ENCODE measurements at regions not wholly inside any gene's neighbourhood (a gene's known extent, or its start where the extent isn't known, plus 50 kb on each side); places are given as distances from the start of the nearest gene placed in this dataset.

GRCh38 chr12:74728006-74728405 is 190.4 kb downstream of the ATXN7L3B start:
- no peak for FAIRE-seq

More at GRCh38 chr12:74728006-74728405, 190.4 kb downstream of the ATXN7L3B start:
- no TSS peak for BruUV-seq (replicated peaks)
- Histone ChIP-seq H3K27me3 (replicated peaks in 1 of 2; ENCODE audit: control insufficient read depth in 2 of 2, insufficient read depth in 2 of 2, low read length in 1 of 2) (no peaks in the 10 kb centered on the region), H3K9me3 (replicated peaks; ENCODE audit: control insufficient read depth, insufficient read depth, low read length) (no peaks in the 10 kb centered on the region), H2AFZ (ENCODE audit: control insufficient read depth, low read depth, low read length) (no peak overlapping the region), H3K4me1 (ENCODE audit: control insufficient read depth, insufficient read depth, low read length) (no peaks in the 10 kb centered on the region), H4K20me1 (ENCODE audit: control insufficient read depth, insufficient read depth) (no peaks in the 10 kb centered on the region), H3K4me3 (no peak overlapping the region), H3K4me2 (ENCODE audit: control insufficient read depth, insufficient read depth) (no peak overlapping the region), H3K9ac (ENCODE audit: control insufficient read depth, insufficient read depth, low read length) (no peak overlapping the region), H3K36me3 (ENCODE audit: control insufficient read depth in 2 of 2, insufficient read depth in 2 of 2, low read length in 1 of 2) (no peaks in the 10 kb centered on the region), H3K27ac (ENCODE audit: control insufficient read depth, insufficient read depth) (no peak overlapping the region), H3K79me2 (ENCODE audit: control insufficient read depth, insufficient read depth, low read length) (no peaks in the 10 kb centered on the region)
- ChIA-PET CTCF (no interaction called here), SMC1A (ENCODE audit: uncharacterized antibody, unreplicated experiment) (no interaction called here), POLR2A (no interaction called here), RAD21 (ENCODE audit: unreplicated experiment) (no interaction called here)
- intact Hi-C loops (cut with micrococcal nuclease; ENCODE audit: unreplicated experiment) (no loop called here), in situ Hi-C loops (cut with MboI) (no loop called here)
- no peak for TF ChIP-seq NFYB (IDR thresholded peaks at IDR 0.05; ENCODE audit: insufficient read depth, low read depth, low read length)
- no peak for TF ChIP-seq ATF7 (IDR thresholded peaks at IDR 0.05; ENCODE audit: low read depth)
- TF ChIP-seq MTA2 (IDR thresholded peaks at IDR 0.05; ENCODE audit: low read depth) = no peak
- TF ChIP-seq, protein P1, sequence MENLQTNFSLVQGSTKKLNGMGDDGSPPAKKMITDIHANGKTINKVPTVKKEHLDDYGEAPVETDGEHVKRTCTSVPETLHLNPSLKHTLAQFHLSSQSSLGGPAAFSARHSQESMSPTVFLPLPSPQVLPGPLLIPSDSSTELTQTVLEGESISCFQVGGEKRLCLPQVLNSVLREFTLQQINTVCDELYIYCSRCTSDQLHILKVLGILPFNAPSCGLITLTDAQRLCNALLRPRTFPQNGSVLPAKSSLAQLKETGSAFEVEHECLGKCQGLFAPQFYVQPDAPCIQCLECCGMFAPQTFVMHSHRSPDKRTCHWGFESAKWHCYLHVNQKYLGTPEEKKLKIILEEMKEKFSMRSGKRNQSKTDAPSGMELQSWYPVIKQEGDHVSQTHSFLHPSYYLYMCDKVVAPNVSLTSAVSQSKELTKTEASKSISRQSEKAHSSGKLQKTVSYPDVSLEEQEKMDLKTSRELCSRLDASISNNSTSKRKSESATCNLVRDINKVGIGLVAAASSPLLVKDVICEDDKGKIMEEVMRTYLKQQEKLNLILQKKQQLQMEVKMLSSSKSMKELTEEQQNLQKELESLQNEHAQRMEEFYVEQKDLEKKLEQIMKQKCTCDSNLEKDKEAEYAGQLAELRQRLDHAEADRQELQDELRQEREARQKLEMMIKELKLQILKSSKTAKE (IDR thresholded peaks at IDR 0.05; ENCODE audit: low read depth, poor library complexity, severe bottlenecking) = no peak
- TF ChIP-seq, protein P2, sequence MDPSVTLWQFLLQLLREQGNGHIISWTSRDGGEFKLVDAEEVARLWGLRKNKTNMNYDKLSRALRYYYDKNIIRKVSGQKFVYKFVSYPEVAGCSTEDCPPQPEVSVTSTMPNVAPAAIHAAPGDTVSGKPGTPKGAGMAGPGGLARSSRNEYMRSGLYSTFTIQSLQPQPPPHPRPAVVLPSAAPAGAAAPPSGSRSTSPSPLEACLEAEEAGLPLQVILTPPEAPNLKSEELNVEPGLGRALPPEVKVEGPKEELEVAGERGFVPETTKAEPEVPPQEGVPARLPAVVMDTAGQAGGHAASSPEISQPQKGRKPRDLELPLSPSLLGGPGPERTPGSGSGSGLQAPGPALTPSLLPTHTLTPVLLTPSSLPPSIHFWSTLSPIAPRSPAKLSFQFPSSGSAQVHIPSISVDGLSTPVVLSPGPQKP (IDR thresholded peaks at IDR 0.05; ENCODE audit: low read depth, low read length) = no peak
- TF ChIP-seq, protein P3, sequence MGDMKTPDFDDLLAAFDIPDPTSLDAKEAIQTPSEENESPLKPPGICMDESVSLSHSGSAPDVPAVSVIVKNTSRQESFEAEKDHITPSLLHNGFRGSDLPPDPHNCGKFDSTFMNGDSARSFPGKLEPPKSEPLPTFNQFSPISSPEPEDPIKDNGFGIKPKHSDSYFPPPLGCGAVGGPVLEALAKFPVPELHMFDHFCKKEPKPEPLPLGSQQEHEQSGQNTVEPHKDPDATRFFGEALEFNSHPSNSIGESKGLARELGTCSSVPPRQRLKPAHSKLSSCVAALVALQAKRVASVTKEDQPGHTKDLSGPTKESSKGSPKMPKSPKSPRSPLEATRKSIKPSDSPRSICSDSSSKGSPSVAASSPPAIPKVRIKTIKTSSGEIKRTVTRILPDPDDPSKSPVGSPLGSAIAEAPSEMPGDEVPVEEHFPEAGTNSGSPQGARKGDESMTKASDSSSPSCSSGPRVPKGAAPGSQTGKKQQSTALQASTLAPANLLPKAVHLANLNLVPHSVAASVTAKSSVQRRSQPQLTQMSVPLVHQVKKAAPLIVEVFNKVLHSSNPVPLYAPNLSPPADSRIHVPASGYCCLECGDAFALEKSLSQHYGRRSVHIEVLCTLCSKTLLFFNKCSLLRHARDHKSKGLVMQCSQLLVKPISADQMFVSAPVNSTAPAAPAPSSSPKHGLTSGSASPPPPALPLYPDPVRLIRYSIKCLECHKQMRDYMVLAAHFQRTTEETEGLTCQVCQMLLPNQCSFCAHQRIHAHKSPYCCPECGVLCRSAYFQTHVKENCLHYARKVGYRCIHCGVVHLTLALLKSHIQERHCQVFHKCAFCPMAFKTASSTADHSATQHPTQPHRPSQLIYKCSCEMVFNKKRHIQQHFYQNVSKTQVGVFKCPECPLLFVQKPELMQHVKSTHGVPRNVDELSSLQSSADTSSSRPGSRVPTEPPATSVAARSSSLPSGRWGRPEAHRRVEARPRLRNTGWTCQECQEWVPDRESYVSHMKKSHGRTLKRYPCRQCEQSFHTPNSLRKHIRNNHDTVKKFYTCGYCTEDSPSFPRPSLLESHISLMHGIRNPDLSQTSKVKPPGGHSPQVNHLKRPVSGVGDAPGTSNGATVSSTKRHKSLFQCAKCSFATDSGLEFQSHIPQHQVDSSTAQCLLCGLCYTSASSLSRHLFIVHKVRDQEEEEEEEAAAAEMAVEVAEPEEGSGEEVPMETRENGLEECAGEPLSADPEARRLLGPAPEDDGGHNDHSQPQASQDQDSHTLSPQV (IDR thresholded peaks at IDR 0.05) = no peak
- TF ChIP-seq, protein P4, sequence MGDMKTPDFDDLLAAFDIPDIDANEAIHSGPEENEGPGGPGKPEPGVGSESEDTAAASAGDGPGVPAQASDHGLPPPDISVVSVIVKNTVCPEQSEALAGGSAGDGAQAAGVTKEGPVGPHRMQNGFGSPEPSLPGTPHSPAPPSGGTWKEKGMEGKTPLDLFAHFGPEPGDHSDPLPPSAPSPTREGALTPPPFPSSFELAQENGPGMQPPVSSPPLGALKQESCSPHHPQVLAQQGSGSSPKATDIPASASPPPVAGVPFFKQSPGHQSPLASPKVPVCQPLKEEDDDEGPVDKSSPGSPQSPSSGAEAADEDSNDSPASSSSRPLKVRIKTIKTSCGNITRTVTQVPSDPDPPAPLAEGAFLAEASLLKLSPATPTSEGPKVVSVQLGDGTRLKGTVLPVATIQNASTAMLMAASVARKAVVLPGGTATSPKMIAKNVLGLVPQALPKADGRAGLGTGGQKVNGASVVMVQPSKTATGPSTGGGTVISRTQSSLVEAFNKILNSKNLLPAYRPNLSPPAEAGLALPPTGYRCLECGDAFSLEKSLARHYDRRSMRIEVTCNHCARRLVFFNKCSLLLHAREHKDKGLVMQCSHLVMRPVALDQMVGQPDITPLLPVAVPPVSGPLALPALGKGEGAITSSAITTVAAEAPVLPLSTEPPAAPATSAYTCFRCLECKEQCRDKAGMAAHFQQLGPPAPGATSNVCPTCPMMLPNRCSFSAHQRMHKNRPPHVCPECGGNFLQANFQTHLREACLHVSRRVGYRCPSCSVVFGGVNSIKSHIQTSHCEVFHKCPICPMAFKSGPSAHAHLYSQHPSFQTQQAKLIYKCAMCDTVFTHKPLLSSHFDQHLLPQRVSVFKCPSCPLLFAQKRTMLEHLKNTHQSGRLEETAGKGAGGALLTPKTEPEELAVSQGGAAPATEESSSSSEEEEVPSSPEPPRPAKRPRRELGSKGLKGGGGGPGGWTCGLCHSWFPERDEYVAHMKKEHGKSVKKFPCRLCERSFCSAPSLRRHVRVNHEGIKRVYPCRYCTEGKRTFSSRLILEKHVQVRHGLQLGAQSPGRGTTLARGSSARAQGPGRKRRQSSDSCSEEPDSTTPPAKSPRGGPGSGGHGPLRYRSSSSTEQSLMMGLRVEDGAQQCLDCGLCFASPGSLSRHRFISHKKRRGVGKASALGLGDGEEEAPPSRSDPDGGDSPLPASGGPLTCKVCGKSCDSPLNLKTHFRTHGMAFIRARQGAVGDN (IDR thresholded peaks at IDR 0.05) = no peak
- no peak for TF ChIP-seq CBX5 (IDR thresholded peaks at IDR 0.05; ENCODE audit: low read depth)
- no peak for DNase-seq (ENCODE audit: low read depth, low spot score)
- no peak for ATAC-seq
